Heart left ventricle (tissue), 16 donors: ENCODE measurements at regions not wholly inside any gene's neighbourhood (a gene's known extent, or its start where the extent isn't known, plus 50 kb on each side); places are given as distances from the start of the nearest gene placed in this dataset.

Experiments
- ATAC-seq, 4 donors: fragments of 200-7000 bp; cut with Tn5 transposase; one replicate each; pipeline ENCODE4 v1.9.1; 2020 to 2022; ENCODE audit warnings: moderate library complexity in 4 of 4, mild to moderate bottlenecking in 3 of 4, moderate number of reproducible peaks in 1 of 4
- DNase-seq, 5 donors: peaks; one replicate each; pipeline ENCODE4 v3.0.0-alpha.2; 2020
- H3K27ac ChIP-seq, 12 donors: fragments of 200-600 bp; sonication (generic) in 4 of 12; one replicate each; pipeline versions ENCODE4 v1.5.0 to v1.8.0; 2016 to 2022; ENCODE audit warnings: mild to moderate bottlenecking in 2 of 12
- H3K27me3 ChIP-seq, 9 donors: fragments of 200-600 bp; sonication (generic) in 2 of 9; one replicate each; pipeline versions ENCODE4 v1.5.1 to v1.8.0; 2016 to 2022; ENCODE audit warnings: mild to moderate bottlenecking in 3 of 9
- H3K36me3 ChIP-seq, 9 donors: fragments of 200-600 bp; sonication (generic) in 2 of 9; one replicate each; pipeline versions ENCODE4 v1.5.0 to v1.8.0; 2018 to 2022; ENCODE audit warnings: mild to moderate bottlenecking in 2 of 9
- H3K4me1 ChIP-seq, 12 donors: fragments of 200-600 bp; sonication (generic) in 4 of 12; one replicate each; pipeline versions ENCODE4 v1.5.0 to v1.8.0; 2016 to 2022; ENCODE audit warnings: mild to moderate bottlenecking in 3 of 12
- H3K4me3 ChIP-seq, 12 donors: fragments of 200-600 bp; sonication (generic) in 4 of 12; one replicate each; pipeline versions ENCODE4 v1.5.0 to v1.8.0; 2017 to 2022; ENCODE audit warnings: mild to moderate bottlenecking in 9 of 12, moderate library complexity in 4 of 12
- H3K9me3 ChIP-seq, 12 donors: fragments of 200-600 bp; sonication (generic) in 4 of 12; one replicate each; pipeline versions ENCODE4 v1.5.0 to v1.8.0; 2016 to 2022; ENCODE audit warnings: mild to moderate bottlenecking in 1 of 12
- POLR2A ChIP-seq, 2 donors: fragments of 450-650 bp; IDR thresholded peaks; one replicate each; pipeline ENCODE4 v1.6.1; 2017; ENCODE audit warnings: antibody characterized with exemption in 2 of 2, mild to moderate bottlenecking in 2 of 2, moderate library complexity in 2 of 2
- WGBS, 4 donors: extraction: QIAGEN DNeasy Blood & Tissue Kit in 2 of 4; methylation state at CpG; one replicate each; pipeline versions ENCODE4 v1.1.5 to v1.1.7; 2013 to 2018; 5-methylcytosine and 5-hydroxymethylcytosine counted together
- intact Hi-C, 10 donors: fragments of 100-400 bp; cut with DNase I; formaldehyde crosslinking; loops; one replicate each; pipeline versions ENCODE4 v1.11.1 to v1.14.2; 2022
- TF ChIP-seq, protein P1 (sequence below), 12 donors: fragments of 200-600 bp; sonication (generic) in 4 of 12; IDR thresholded peaks; one replicate each; pipeline versions ENCODE4 v1.5.0 to v1.8.0; 2018 to 2022; ENCODE audit warnings: antibody characterized with exemption in 12 of 12, mild to moderate bottlenecking in 5 of 12
- donor health status: ischemic (EF 13 %, LVEDD 7.1; RV severe dilation, severe dysfunction).
- donor health status: healthy with polysubstance abuse.
- donor health status: DM: no; HTN: yes; CAD: no.
- donor health status: DM: no; HTN: no; CAD: no.
- donor health status: ischemic (EF 25% LVEDD 6.9; RV normal size, moderate dysfunction).
- donor health status: ischemic (EF 25% LVEDD 5.7; RV mildly dilated, moderate dysfunction).
- donor health status: healthy.
- donor health status: DM: yes; HTN: yes; CAD: no.
- donor health status: ischemic (EF 35%, LVEDD 5.7; RV mildly dilated, moderate dysfunction).
- donor health status: nonischemic (EF 11% LVEDD 7.7; RV severe dilation, severe dysfunction).
- donor health status: DM: yes; HTN: yes; CAD: no.
- donor health status: PGD.
- donor health status: ischemic (EF 29% LVEDD 5.4; RV normal size, mild dysfunction).
- donor health status: nonischemic (EF 23%, LVEDD 6.1; RV moderate dilation, normal function).

- Histone ChIP-seq H3K4me1 (no peaks in the 10 kb centered on the region), H3K36me3 (no peaks in the 10 kb centered on the region), H3K9me3 (peaks cover 0 to 2% (median 0%) of the 10 kb centered on the region in 12 donors), H3K27ac (no peak overlapping the region), H3K27me3 (no peaks in the 10 kb centered on the region), H3K4me3 (no peak overlapping the region)
- ATAC-seq (no peak), DNase-seq (no peak)
- TF ChIP-seq, protein P1, sequence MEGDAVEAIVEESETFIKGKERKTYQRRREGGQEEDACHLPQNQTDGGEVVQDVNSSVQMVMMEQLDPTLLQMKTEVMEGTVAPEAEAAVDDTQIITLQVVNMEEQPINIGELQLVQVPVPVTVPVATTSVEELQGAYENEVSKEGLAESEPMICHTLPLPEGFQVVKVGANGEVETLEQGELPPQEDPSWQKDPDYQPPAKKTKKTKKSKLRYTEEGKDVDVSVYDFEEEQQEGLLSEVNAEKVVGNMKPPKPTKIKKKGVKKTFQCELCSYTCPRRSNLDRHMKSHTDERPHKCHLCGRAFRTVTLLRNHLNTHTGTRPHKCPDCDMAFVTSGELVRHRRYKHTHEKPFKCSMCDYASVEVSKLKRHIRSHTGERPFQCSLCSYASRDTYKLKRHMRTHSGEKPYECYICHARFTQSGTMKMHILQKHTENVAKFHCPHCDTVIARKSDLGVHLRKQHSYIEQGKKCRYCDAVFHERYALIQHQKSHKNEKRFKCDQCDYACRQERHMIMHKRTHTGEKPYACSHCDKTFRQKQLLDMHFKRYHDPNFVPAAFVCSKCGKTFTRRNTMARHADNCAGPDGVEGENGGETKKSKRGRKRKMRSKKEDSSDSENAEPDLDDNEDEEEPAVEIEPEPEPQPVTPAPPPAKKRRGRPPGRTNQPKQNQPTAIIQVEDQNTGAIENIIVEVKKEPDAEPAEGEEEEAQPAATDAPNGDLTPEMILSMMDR (IDR thresholded peaks at IDR 0.05), result no peak
- TF ChIP-seq POLR2A (IDR thresholded peaks at IDR 0.05), result no peak
- intact Hi-C loops, result no loop called here
- WGBS, 4 donors, result 48 to 83% (median 69%) methylated on average over 1 of the region's 1 CpG
Measured at GRCh38 chr15:46242935-46243334, 608.1 kb downstream of the SQOR start.

DNA sequence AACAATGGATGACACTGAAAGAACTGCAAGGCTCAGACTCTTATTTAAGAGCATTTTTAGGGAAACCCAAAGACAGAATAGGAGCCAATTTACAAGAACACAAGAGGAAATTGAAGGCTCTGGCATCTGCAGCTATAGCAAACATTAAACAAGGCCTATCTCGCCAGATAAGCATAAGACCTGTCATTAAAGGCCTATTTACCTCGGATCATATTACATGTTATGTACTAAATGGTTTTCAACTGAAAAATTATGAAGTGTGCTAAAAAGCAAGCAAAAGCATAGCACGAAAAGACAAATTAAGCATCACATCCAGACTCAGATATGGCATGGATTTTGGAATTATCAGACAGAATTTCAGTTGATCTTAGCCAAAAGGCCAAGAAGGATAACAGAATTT is 617.1 kb downstream of the SQOR start:
- Histone ChIP-seq H3K27ac (no peak overlapping the region), H3K9me3 (no peaks in the 10 kb centered on the region), H3K4me3 (no peak overlapping the region), H3K36me3 (no peaks in the 10 kb centered on the region), H3K27me3 (no peaks in the 10 kb centered on the region), H3K4me1 (peaks cover 0 to 7% (median 0%) of the 10 kb centered on the region in 12 donors)
- intact Hi-C loops, result no loop called here
- ATAC-seq (no peak), DNase-seq (no peak)
- 72 to 89% (median 82%) methylated on average over 3 of the region's 3 CpGs for WGBS, 4 donors
- no peak for TF ChIP-seq POLR2A (IDR thresholded peaks at IDR 0.05)
- TF ChIP-seq, protein P1 (IDR thresholded peaks at IDR 0.05), result no peak

DNA sequence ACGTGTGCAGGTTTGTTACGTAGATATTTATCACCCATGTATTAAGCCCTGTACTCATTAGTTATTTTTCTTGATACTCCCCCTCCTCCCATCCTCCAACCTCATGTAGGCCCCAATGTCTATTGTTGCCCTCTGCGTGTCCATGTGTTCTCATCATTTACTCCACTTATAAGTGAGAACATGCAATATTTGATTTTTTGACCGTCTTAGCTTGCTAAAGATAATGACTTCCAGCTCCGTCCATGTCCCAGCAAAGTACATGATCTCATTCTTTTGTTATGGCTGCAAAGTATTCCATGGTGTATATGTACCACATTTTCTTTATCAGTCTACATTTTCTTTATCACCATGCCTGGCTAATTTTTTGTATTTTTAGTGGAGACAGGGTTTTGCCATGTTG is 623.2 kb downstream of the SQOR start:
- intact Hi-C loops, result no loop called here
- Histone ChIP-seq H3K9me3 (peaks cover 0 to 9% (median 0%) of the 10 kb centered on the region in 12 donors), H3K27ac (no peak overlapping the region), H3K27me3 (no peaks in the 10 kb centered on the region), H3K4me1 (no peaks in the 10 kb centered on the region), H3K4me3 (no peak overlapping the region), H3K36me3 (no peaks in the 10 kb centered on the region)
- TF ChIP-seq, protein P1 (IDR thresholded peaks at IDR 0.05), result no peak
- TF ChIP-seq POLR2A (IDR thresholded peaks at IDR 0.05), result no peak
- DNase-seq (no peak), ATAC-seq (no peak)
- WGBS, 4 donors, result 69 to 77% (median 70%) methylated on average over 5 of the region's 5 CpGs

DNA sequence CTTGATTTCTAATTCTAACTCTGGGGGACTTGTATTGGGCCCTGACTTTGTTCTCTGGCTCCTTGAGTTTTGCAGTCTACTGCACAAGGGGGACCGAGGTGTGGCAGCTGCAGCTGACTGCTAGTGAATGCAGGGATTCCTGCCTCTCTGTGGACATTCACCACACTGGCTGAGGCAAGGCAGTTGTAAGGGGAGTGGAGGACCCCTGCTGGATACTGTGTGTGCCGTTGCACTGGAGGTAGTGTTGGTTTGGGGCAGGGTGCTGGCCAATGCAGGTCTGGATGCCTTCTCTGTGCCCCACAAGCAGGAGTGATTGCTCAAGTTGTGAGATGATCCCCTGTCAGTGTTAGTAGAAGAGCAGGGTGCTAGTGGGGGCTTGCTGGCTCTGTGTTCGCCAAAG is 626.1 kb downstream of the SQOR start:
- no peak for ATAC-seq
- H3K27me3 ChIP-seq, result no peaks in the 10 kb centered on the region
- no peak overlapping the region for H3K4me3 ChIP-seq
- TF ChIP-seq, protein P1 (IDR thresholded peaks at IDR 0.05), result no peak
- no peak for TF ChIP-seq POLR2A (IDR thresholded peaks at IDR 0.05)
- intact Hi-C loops, result no loop called here
- no peak for DNase-seq
- no peak overlapping the region for H3K27ac ChIP-seq
- peaks cover 0 to 9% (median 0%) of the 10 kb centered on the region in 12 donors for H3K9me3 ChIP-seq
- no peaks in the 10 kb centered on the region for H3K36me3 ChIP-seq
- H3K4me1 ChIP-seq, result no peaks in the 10 kb centered on the region
- 72 to 86% (median 77%) methylated on average over 3 of the region's 3 CpGs for WGBS, 4 donors
